ENCODE measurements at regions not wholly inside any gene's neighbourhood (a gene's known extent, or its start where the extent isn't known, plus 50 kb on each side); places are given as distances from the start of the nearest gene placed in this dataset.

GRCh38 chr5:136517755-136518154, 152.4 kb upstream of the TRPC7 start:
- no peak overlapping the region for H3K4me3 ChIP-seq
- H3K9ac ChIP-seq: no peak overlapping the region
- H3K36me3 ChIP-seq: no peaks in the 10 kb centered on the region
- no peaks in the 10 kb centered on the region for H4K20me1 ChIP-seq
- H3K27me3 ChIP-seq: no peaks in the 10 kb centered on the region
- no peaks in the 10 kb centered on the region for H3K4me1 ChIP-seq
- H3K9me3 ChIP-seq: no peaks in the 10 kb centered on the region
- TF ChIP-seq Cebpa-rat (IDR thresholded peaks at IDR 0.05): no peak
- H3K27ac ChIP-seq: no peak overlapping the region
- H3K4me2 ChIP-seq: no peak overlapping the region

DNA sequence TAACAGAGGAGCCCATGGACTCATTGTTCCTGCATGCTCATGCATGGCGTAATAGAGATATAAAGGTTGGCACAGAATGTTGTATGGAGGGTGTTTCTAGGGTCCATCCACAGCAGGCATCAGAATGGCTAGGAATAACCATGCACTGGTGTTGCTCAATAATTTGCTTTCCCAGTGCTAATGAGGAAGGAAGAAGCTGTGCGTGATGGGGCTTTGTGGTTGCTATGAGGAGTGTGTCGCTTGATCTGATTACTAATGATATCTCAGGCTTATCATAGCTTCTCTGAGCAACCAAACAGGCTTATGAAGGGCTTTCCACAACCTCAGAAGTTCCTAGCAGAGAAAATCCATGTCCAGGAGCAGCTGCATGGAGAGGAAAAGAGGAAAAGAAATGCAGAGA, 151.3 kb upstream of the TRPC7 start:
- TF ChIP-seq Cebpa-rat (IDR thresholded peaks at IDR 0.05): no peak
- H3K4me3 ChIP-seq: no peak overlapping the region
- no peak overlapping the region for H3K4me2 ChIP-seq
- no peaks in the 10 kb centered on the region for H3K9me3 ChIP-seq
- H3K36me3 ChIP-seq: no peaks in the 10 kb centered on the region
- no peak overlapping the region for H3K9ac ChIP-seq
- no peak overlapping the region for H3K27ac ChIP-seq
- H3K4me1 ChIP-seq: no peaks in the 10 kb centered on the region
- H4K20me1 ChIP-seq: no peaks in the 10 kb centered on the region
- H3K27me3 ChIP-seq: no peaks in the 10 kb centered on the region

GRCh38 chr5:136513430-136513829, 148.1 kb upstream of the TRPC7 start:
- Histone ChIP-seq H3K27ac (no peak overlapping the region), H3K9ac (no peak overlapping the region), H4K20me1 (no peaks in the 10 kb centered on the region), H3K9me3 (no peaks in the 10 kb centered on the region), H3K36me3 (no peaks in the 10 kb centered on the region), H3K4me1 (no peaks in the 10 kb centered on the region), H3K27me3 (no peaks in the 10 kb centered on the region), H3K4me3 (no peak overlapping the region), H3K4me2 (no peak overlapping the region)
- no peak for TF ChIP-seq Cebpa-rat (IDR thresholded peaks at IDR 0.05)

GRCh38 chr5:136511046-136511445, 145.7 kb upstream of the TRPC7 start:
- H3K36me3 ChIP-seq: no peaks in the 10 kb centered on the region
- H3K4me2 ChIP-seq: no peak overlapping the region
- H3K27me3 ChIP-seq: no peaks in the 10 kb centered on the region
- no peak overlapping the region for H3K27ac ChIP-seq
- no peaks in the 10 kb centered on the region for H3K4me1 ChIP-seq
- H4K20me1 ChIP-seq: no peaks in the 10 kb centered on the region
- H3K9ac ChIP-seq: no peak overlapping the region
- H3K4me3 ChIP-seq: no peak overlapping the region
- H3K9me3 ChIP-seq: no peaks in the 10 kb centered on the region
- no peak for TF ChIP-seq Cebpa-rat (IDR thresholded peaks at IDR 0.05)

- Histone ChIP-seq H3K4me1 (no peaks in the 10 kb centered on the region), H3K4me3 (no peak overlapping the region), H3K9me3 (no peaks in the 10 kb centered on the region), H3K27me3 (no peaks in the 10 kb centered on the region), H3K27ac (no peak overlapping the region), H3K4me2 (no peak overlapping the region), H3K36me3 (no peaks in the 10 kb centered on the region), H4K20me1 (no peaks in the 10 kb centered on the region), H3K9ac (no peak overlapping the region)
- TF ChIP-seq Cebpa-rat (IDR thresholded peaks at IDR 0.05): no peak
Observed at GRCh38 chr5:136510481-136510880, 145.1 kb upstream of the TRPC7 start.

DNA sequence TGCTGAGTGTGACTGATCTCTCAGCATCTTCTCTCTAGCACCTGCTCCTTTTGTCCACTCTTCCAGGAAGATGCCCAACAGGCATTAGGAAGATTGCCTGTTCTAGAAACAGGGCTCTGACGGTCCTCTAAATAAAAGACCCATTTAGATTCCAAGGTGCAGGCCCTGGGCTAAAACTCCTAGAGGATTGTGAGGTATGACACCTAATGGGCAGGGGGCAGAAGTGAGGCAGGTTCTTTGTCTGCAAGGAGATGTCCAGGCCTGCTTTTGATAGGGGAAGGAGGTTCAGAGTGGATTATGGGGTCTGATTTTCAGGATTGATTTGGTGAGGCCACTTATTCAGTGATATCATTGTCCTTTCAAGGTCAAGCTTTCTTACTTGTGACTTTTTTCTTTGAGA, 140.8 kb upstream of the TRPC7 start:
- H3K27ac ChIP-seq: no peak overlapping the region
- no peak overlapping the region for H3K4me3 ChIP-seq
- no peak for TF ChIP-seq Cebpa-rat (IDR thresholded peaks at IDR 0.05)
- H3K4me1 ChIP-seq: no peaks in the 10 kb centered on the region
- no peaks in the 10 kb centered on the region; the same call in 1 of the 2 replicates for H3K9me3 ChIP-seq
- no peaks in the 10 kb centered on the region for H3K36me3 ChIP-seq
- H4K20me1 ChIP-seq: no peaks in the 10 kb centered on the region
- H3K4me2 ChIP-seq: no peak overlapping the region
- no peaks in the 10 kb centered on the region for H3K27me3 ChIP-seq
- no peak overlapping the region for H3K9ac ChIP-seq

GRCh38 chr5:136501133-136501532, 135.8 kb upstream of the TRPC7 start:
- no peaks in the 10 kb centered on the region for H3K4me1 ChIP-seq
- TF ChIP-seq Cebpa-rat (IDR thresholded peaks at IDR 0.05): no peak
- no peak overlapping the region for H3K4me2 ChIP-seq
- H3K9ac ChIP-seq: no peak overlapping the region
- H3K27me3 ChIP-seq: no peaks in the 10 kb centered on the region
- no peak overlapping the region for H3K27ac ChIP-seq
- no peak overlapping the region for H3K4me3 ChIP-seq
- peaks cover 25% of the 10 kb centered on the region for H3K9me3 ChIP-seq
- no peaks in the 10 kb centered on the region for H3K36me3 ChIP-seq
- no peaks in the 10 kb centered on the region for H4K20me1 ChIP-seq

- Histone ChIP-seq H3K9ac (no peak overlapping the region), H3K9me3 (peaks cover 4% of the 10 kb centered on the region; the same call in 1 of the 2 replicates)
- no peak for TF ChIP-seq Cebpa-rat (IDR thresholded peaks at IDR 0.05)
Observed at GRCh38 chr5:136492587-136492986, 127.2 kb upstream of the TRPC7 start.

DNA sequence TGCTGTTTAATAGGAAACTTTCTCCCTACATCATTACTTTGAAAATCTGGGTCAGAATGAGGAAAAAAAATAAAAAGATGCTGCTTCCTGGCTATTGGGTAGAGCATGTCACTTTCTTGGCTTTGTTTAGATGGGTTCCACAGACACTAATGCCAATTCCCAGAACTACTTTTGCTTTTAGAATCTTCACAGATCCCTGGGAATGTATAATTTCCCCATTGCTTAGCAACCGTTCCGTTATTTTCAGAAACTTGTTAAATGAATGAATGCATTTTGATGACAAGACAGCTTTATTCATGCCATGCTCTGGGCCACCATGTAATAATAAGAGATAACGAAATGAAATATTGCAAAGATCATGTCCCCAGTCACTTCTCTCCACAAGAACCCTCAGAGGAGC, 126.5 kb upstream of the TRPC7 start:
- no peak overlapping the region for H3K4me2 ChIP-seq
- H3K27ac ChIP-seq: no peak overlapping the region
- no peaks in the 10 kb centered on the region for H3K27me3 ChIP-seq
- no peak overlapping the region for H3K4me3 ChIP-seq
- TF ChIP-seq Cebpa-rat (IDR thresholded peaks at IDR 0.05): no peak
- no peak overlapping the region for H3K9ac ChIP-seq
- H4K20me1 ChIP-seq: no peaks in the 10 kb centered on the region
- peaks cover 4% of the 10 kb centered on the region; the same call in 1 of the 2 replicates for H3K9me3 ChIP-seq
- H3K36me3 ChIP-seq: no peaks in the 10 kb centered on the region
- no peaks in the 10 kb centered on the region for H3K4me1 ChIP-seq

More at GRCh38 chr5:136492587-136492986, 127.2 kb upstream of the TRPC7 start:
- H3K36me3 ChIP-seq: no peaks in the 10 kb centered on the region
- no peaks in the 10 kb centered on the region for H3K4me1 ChIP-seq
- H4K20me1 ChIP-seq: no peaks in the 10 kb centered on the region
- no peak overlapping the region for H3K27ac ChIP-seq
- no peak overlapping the region for H3K4me3 ChIP-seq
- H3K27me3 ChIP-seq: no peaks in the 10 kb centered on the region
- H3K4me2 ChIP-seq: no peak overlapping the region

- Histone ChIP-seq H3K27ac (no peak overlapping the region), H3K4me1 (no peaks in the 10 kb centered on the region), H3K9ac (no peak overlapping the region), H3K36me3 (no peaks in the 10 kb centered on the region), H3K9me3 (no peaks in the 10 kb centered on the region), H4K20me1 (no peaks in the 10 kb centered on the region), H3K27me3 (no peaks in the 10 kb centered on the region), H3K4me3 (no peak overlapping the region), H3K4me2 (no peak overlapping the region)
- TF ChIP-seq Cebpa-rat (IDR thresholded peaks at IDR 0.05): no peak
Observed at GRCh38 chr5:136484808-136485325, 119.5 kb upstream of the TRPC7 start.

GRCh38 chr5:136482206-136482605, 116.9 kb upstream of the TRPC7 start:
- Histone ChIP-seq H4K20me1 (no peaks in the 10 kb centered on the region), H3K4me1 (no peaks in the 10 kb centered on the region), H3K4me3 (no peak overlapping the region), H3K27ac (no peak overlapping the region), H3K9me3 (no peaks in the 10 kb centered on the region), H3K4me2 (no peak overlapping the region), H3K36me3 (no peaks in the 10 kb centered on the region), H3K9ac (no peak overlapping the region), H3K27me3 (no peaks in the 10 kb centered on the region)
- no peak for TF ChIP-seq Cebpa-rat (IDR thresholded peaks at IDR 0.05)

All from BLaER1 (cell line).